ENCODE measurements at regions not wholly inside any gene's neighbourhood (a gene's known extent, or its start where the extent isn't known, plus 50 kb on each side); places are given as distances from the start of the nearest gene placed in this dataset.

- Histone ChIP-seq H3K27me3 (ENCODE audit: control insufficient read depth in 2 of 2, insufficient read depth in 2 of 2, low read length in 2 of 2) (no peaks in the 10 kb centered on the region), H3K4me2 (ENCODE audit: insufficient read depth, low read length) (no peak overlapping the region), H3K9me3 (replicated peaks; ENCODE audit: control insufficient read depth, insufficient read depth, low read depth, low read length) (no peaks in the 10 kb centered on the region), H3K27ac (ENCODE audit: extremely low read depth, low read depth, low read length) (no peak overlapping the region), H3K79me2 (ENCODE audit: control insufficient read depth, insufficient read depth, low read length) (no peaks in the 10 kb centered on the region), H3K4me1 (replicated peaks in 1 of 2; ENCODE audit: control insufficient read depth in 2 of 2, insufficient read depth in 2 of 2, low read length in 2 of 2) (no peaks in the 10 kb centered on the region), H3K36me3 (ENCODE audit: control insufficient read depth, insufficient read depth, low read length) (no peaks in the 10 kb centered on the region), H3K9me1 (ENCODE audit: control insufficient read depth, insufficient read depth, low read length) (no peaks in the 10 kb centered on the region), H3K9ac (ENCODE audit: insufficient read depth in 1 of 2, low read depth in 2 of 2, low read length in 2 of 2) (no peak overlapping the region), H3K4me3 (no peak overlapping the region), H2AFZ (ENCODE audit: low read depth, low read length) (no peak overlapping the region), H4K20me1 (replicated peaks; ENCODE audit: control insufficient read depth, insufficient read depth, low read length) (no peaks in the 10 kb centered on the region)
- ATAC-seq (no peak), DNase-seq (ENCODE audit: extremely low read depth in 1 of 4, low spot score in 3 of 4) (no peak), FAIRE-seq (no peak)
- in situ Hi-C loops (cut with MboI), result no loop called here
- TF ChIP-seq EP300 (IDR thresholded peaks at IDR 0.05; ENCODE audit: low read length) (no peak), MCM7 (IDR thresholded peaks at IDR 0.05) (no peak), ZNF174 (CRISPR knock-in tag; IDR thresholded peaks at IDR 0.05) (no peak)
- BruUV-seq (replicated peaks), result no TSS peak
- POLR2A ChIA-PET, result no interaction called here
- CTCF ChIA-PET (ENCODE audit: low intra/inter-chr PET ratio), result no interaction called here
- WGBS (ENCODE audit: insufficient coverage, low coverage, missing lambda C conversion rate), result 0% methylated on average over 1 of the region's 1 CpG
- intact Hi-C loops (cut with micrococcal nuclease), result no loop called here
Measured at GRCh38 chr9:81242866-81243265, 446.5 kb downstream of the TLE1 start.

DNA sequence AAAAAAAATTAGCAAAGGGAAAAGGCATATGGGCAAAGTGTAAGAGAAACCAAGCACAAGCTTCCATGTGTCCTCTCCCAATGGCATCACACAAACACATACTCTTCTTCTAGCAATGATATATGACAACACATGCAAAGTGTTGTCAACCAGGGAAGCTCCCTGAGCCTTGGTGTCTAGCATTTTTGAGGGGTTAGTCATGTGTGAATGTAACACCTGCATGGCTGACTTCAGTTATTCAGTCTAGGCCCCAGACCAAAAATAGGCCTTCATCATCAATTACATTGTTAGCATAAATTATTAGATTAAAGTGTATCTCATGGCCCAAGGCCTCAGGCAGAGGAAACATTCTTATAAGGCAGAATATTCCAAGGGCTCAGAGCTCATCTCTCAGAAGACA lies 450.0 kb downstream of the TLE1 start:
- BruUV-seq (replicated peaks), result no TSS peak
- ChIA-PET CTCF (ENCODE audit: low intra/inter-chr PET ratio) (no interaction called here), POLR2A (no interaction called here)
- intact Hi-C loops (cut with micrococcal nuclease), result no loop called here
- H3K4me2 ChIP-seq (ENCODE audit: insufficient read depth, low read length), result no peak overlapping the region
- no peak overlapping the region for H2AFZ ChIP-seq (ENCODE audit: low read depth, low read length)
- no peak overlapping the region for H3K27ac ChIP-seq (ENCODE audit: extremely low read depth, low read depth, low read length)
- FAIRE-seq (no peak), ATAC-seq (no peak), DNase-seq (ENCODE audit: extremely low read depth in 1 of 4, low spot score in 3 of 4) (no peak)
- in situ Hi-C loops (cut with MboI), result no loop called here
- no peak overlapping the region for H3K9ac ChIP-seq (ENCODE audit: insufficient read depth in 1 of 2, low read depth in 2 of 2, low read length in 2 of 2)
- no peaks in the 10 kb centered on the region for H3K9me1 ChIP-seq (ENCODE audit: control insufficient read depth, insufficient read depth, low read length)
- no peaks in the 10 kb centered on the region for H3K36me3 ChIP-seq (ENCODE audit: control insufficient read depth, insufficient read depth, low read length)
- H3K9me3 ChIP-seq (replicated peaks; ENCODE audit: control insufficient read depth, insufficient read depth, low read depth, low read length), result no peaks in the 10 kb centered on the region
- no peaks in the 10 kb centered on the region for H4K20me1 ChIP-seq (replicated peaks; ENCODE audit: control insufficient read depth, insufficient read depth, low read length)
- no peak overlapping the region for H3K4me3 ChIP-seq
- no peaks in the 10 kb centered on the region for H3K4me1 ChIP-seq (replicated peaks in 1 of 2; ENCODE audit: control insufficient read depth in 2 of 2, insufficient read depth in 2 of 2, low read length in 2 of 2)
- H3K27me3 ChIP-seq (ENCODE audit: control insufficient read depth in 2 of 2, insufficient read depth in 2 of 2, low read length in 2 of 2), result no peaks in the 10 kb centered on the region
- H3K79me2 ChIP-seq (ENCODE audit: control insufficient read depth, insufficient read depth, low read length), result no peaks in the 10 kb centered on the region
- no peak for TF ChIP-seq CBX5 (IDR thresholded peaks at IDR 0.05; ENCODE audit: borderline replicate concordance, low read depth)
- TF ChIP-seq ZFP91 (CRISPR knock-in tag; IDR thresholded peaks at IDR 0.05), result no peak
- no peak for TF ChIP-seq SRF (CRISPR knock-in tag; IDR thresholded peaks at IDR 0.05)
- TF ChIP-seq RUNX1 (IDR thresholded peaks at IDR 0.05; ENCODE audit: low read depth), result no peak
- TF ChIP-seq GATA2 (CRISPR knock-in tag; IDR thresholded peaks at IDR 0.05), result no peak
- no peak for TF ChIP-seq ZNF253 (CRISPR knock-in tag; conservative IDR thresholded peaks at IDR 0.05)
- TF ChIP-seq ZKSCAN1 (IDR thresholded peaks at IDR 0.05; ENCODE audit: low read depth, low read length), result no peak
- no peak for TF ChIP-seq SIX5 (IDR thresholded peaks at IDR 0.05; ENCODE audit: borderline replicate concordance in 1 of 2, insufficient read depth in 1 of 2, low read depth in 1 of 2, low read length in 2 of 2)
- no peak for TF ChIP-seq ZNF408 (CRISPR knock-in tag; IDR thresholded peaks at IDR 0.05; ENCODE audit: low read depth)
- TF ChIP-seq, protein P1, sequence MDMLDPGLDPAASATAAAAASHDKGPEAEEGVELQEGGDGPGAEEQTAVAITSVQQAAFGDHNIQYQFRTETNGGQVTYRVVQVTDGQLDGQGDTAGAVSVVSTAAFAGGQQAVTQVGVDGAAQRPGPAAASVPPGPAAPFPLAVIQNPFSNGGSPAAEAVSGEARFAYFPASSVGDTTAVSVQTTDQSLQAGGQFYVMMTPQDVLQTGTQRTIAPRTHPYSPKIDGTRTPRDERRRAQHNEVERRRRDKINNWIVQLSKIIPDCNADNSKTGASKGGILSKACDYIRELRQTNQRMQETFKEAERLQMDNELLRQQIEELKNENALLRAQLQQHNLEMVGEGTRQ (CRISPR knock-in tag; IDR thresholded peaks at IDR 0.05), result no peak
- TF ChIP-seq POLR2AphosphoS2 (IDR thresholded peaks at IDR 0.05; ENCODE audit: low read length), result no peak
- TF ChIP-seq, protein P2, sequence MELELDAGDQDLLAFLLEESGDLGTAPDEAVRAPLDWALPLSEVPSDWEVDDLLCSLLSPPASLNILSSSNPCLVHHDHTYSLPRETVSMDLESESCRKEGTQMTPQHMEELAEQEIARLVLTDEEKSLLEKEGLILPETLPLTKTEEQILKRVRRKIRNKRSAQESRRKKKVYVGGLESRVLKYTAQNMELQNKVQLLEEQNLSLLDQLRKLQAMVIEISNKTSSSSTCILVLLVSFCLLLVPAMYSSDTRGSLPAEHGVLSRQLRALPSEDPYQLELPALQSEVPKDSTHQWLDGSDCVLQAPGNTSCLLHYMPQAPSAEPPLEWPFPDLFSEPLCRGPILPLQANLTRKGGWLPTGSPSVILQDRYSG (tag; conservative IDR thresholded peaks at IDR 0.05; ENCODE audit: low read depth), result no peak
